ENCODE measurements at regions not wholly inside any gene's neighbourhood (a gene's known extent, or its start where the extent isn't known, plus 50 kb on each side); places are given as distances from the start of the nearest gene placed in this dataset.
A peak's percentile ranks its signal among the peaks of the same experiment; 100 is the strongest.
"Not testable (repeated sequence)": the region's sequence is repeated elsewhere in the genome, so short reads cannot be mapped to it uniquely, and the experiment has no call there.

- DNase-seq: no peak
Measured at GRCh38 chr10:108385963-108386362, 1221.5 kb upstream of the SORCS1 start.

GRCh38 chr10:108384378-108384777 lies 1219.9 kb upstream of the SORCS1 start:
- no peak for DNase-seq

- no peak for DNase-seq
Measured at GRCh38 chr10:108378779-108379178, 1214.3 kb upstream of the SORCS1 start.

DNA sequence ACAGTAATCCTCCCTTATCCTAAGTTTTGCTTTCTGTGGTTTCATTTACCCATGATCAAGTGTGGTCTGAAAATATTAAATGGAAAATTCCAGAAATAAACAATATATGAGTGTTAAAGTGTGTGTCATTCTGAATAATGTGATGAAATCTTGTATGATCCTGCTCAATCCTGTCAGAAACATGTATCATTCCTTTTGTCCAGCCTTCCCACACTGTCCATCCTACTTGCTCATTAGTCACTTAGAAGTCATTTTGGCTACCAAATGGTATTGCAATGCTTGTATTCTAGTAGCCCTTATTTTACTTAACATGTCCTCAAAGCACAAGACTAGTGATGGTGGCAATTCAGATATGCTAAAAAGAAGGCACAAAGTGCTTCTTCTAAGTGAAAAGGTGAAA lies 1211.2 kb upstream of the SORCS1 start:
- no peak for DNase-seq

- no peak for DNase-seq
Measured at GRCh38 chr10:108374991-108375390, 1210.5 kb upstream of the SORCS1 start.

DNA sequence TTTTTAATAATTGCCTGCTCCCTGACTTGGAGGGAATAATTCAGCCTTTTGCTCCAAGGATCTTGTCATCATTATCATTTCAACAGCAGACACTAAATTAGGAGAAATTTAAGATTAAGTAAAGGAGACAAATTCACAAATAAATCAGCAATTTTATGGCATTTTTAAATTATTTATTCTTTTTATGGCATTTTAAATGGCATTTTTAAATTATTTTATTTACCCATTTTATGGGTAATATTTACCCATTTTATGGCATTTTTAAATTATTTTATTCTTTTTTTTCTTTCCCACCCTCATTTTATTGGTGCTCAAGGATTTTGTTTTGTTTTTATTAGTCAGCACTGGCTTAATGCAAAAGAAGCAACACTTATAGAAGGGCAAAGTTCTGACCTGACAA lies 1201.0 kb upstream of the SORCS1 start:
- DNase-seq: no peak

DNA sequence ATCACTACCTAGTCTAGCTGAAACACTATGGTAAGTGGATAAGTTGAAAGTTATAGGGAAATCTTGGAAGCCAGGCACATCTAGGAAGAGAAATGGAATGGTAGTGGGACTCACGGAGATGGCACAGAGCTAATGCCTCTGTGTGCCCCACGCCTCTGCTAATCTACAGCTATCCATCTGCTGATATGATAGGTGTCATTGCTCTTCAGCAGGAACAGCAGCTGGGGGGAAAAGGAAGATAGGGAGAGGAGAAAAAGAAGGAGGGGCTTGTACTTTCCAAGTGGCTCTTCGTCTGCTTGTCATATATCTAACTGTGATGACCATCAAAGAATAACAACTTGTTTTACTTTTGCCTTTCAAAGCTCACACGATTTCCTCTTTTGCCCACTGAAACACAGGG lies 1199.1 kb upstream of the SORCS1 start:
- no peak for DNase-seq

- no peak for DNase-seq
Measured at GRCh38 chr10:108362961-108363360, 1198.5 kb upstream of the SORCS1 start.

GRCh38 chr10:108362296-108362695 lies 1197.8 kb upstream of the SORCS1 start:
- no peak for DNase-seq

DNA sequence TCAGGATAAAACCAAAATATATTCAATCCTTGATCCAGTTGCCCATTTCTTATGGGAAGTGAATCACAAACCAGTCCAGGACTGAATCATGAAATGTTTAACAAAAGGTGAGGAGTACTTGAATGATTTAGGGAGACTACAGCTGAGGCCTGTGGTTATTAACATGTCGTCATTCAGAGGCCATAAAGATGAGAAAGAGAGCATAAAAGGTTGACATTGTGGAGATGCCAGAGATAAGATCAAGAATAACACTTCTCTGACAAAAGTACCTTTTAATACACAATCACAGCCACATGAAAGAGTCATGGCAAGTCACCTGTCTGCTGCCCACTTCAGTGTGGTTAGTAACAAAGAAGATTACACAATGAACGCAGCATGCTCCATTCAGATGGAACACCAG lies 1195.7 kb upstream of the SORCS1 start:
- DNase-seq: no peak

DNA sequence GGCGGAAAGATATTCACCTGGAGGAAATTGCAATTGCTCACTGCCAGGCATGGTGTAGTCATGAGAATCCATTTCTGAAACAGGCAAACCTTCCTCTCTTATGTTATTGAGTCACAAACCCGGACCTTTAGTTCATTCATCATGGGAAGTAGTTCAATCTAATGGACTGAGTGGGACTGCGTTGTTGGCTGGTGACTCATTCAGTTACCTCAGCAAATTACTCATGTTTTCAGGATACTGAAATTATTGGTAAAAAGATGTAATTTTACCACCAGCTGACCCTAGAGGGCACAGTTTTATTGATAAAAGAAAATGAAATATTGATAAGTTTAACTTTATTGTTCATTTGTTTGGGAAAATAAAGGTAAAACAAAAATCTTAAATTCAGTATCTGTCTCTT lies 1194.4 kb upstream of the SORCS1 start:
- peak; percentile 41 for DNase-seq

DNA sequence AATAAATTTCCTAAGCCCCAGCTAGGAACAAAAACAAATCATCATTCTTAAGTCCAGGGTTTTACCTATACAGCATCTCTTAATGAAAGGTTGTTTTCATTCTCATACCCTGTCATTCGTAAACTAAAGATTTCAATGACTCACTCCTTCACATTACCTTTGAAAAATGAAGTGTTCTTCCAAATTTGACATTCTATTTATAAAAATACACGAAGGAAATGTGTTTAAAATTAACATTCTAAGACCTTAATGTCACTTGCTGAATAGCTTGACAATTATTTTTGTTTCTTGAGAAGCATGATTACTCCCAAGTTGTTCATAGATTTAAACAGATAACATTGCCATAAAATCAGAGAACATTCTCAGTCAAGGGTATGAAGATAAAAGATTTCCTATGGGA lies 1188.3 kb upstream of the SORCS1 start:
- DNase-seq: no peak

GRCh38 chr10:108348215-108348614 lies 1183.7 kb upstream of the SORCS1 start:
- no peak for DNase-seq

- no peak for DNase-seq
Measured at GRCh38 chr10:108346066-108346465, 1181.6 kb upstream of the SORCS1 start.

- DNase-seq: no peak
Measured at GRCh38 chr10:108338146-108338545, 1173.6 kb upstream of the SORCS1 start.

DNA sequence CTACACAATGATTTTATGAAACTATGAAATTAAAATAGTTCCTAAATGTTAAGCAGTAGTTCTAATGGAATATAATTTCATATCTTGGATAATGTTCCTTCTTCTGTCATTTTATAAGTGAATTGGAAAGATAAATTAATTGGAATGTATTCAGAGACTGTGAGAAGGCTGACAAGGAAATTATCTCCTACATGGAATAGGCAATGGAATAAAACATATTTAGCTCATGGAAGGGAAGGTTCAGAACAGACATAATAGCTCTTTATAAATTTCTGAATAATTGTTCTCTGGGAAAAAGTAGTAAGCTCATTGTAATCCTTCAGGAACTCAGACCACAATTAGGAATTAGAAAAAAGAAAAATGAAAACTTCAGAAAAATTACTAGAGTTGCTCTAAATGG lies 1172.3 kb upstream of the SORCS1 start:
- no peak for DNase-seq

- no peak for DNase-seq
Measured at GRCh38 chr10:108327706-108328105, 1163.2 kb upstream of the SORCS1 start.

GRCh38 chr10:108323274-108323798 lies 1158.8 kb upstream of the SORCS1 start:
- DNase-seq: no peak

- no peak for DNase-seq
Measured at GRCh38 chr10:108319434-108320222, 1155.1 kb upstream of the SORCS1 start.

DNA sequence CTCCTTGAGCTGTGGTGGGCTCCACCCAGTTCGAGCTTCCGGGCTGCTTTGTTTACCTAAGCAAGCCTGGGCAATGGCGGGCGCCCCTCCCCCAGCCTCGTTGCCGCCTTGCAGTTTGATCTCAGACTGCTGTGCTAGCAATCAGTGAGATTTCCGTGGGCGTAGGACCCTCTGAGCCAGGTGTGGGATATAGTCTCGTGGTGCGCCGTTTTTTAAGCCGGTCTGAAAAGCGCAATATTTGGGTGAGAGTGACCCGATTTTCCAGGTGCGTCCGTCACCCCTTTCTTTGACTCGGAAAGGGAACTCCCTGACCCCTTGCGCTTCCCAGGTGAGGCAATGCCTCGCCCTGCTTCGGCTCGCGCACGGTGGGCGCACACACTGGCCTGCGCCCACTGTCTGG lies 1151.1 kb upstream of the SORCS1 start:
- not testable (repeated sequence) for DNase-seq

GRCh38 chr10:108307925-108308312 lies 1143.4 kb upstream of the SORCS1 start:
- DNase-seq: no peak

- DNase-seq: no peak
Measured at GRCh38 chr10:108307250-108307924, 1142.9 kb upstream of the SORCS1 start.

DNA sequence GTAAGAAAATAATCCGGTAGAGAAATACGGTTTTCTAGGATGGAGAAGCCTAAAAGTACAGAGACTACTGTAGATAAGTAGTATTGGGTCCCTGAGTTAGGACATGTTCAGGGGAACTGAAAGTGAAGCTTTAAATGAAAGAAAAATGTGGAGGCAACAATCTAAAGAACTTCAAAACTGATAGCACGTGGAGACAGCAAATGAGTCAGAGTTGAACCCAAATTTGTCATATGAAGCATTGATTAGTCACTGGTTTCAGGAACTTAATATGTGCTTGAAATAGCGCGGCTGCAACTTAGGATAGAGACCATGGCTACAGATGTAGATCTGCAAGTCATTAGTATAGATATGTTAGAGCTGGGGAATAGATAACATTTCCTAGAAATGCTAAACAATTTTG lies 1138.6 kb upstream of the SORCS1 start:
- DNase-seq: no peak

- DNase-seq: no peak
Measured at GRCh38 chr10:108301002-108301401, 1136.5 kb upstream of the SORCS1 start.
